ENCODE measurements at regions not wholly inside any gene's neighbourhood (a gene's known extent, or its start where the extent isn't known, plus 50 kb on each side); places are given as distances from the start of the nearest gene placed in this dataset.

GRCh38 chr2:196420143-196420542 is 219.4 kb upstream of the CCDC150 start:
- no peak overlapping the region for H3K4me3 Mint-ChIP-seq (ENCODE audit: unreplicated experiment)
- no peak for TF ChIP-seq CTCF (IDR thresholded peaks at IDR 0.05; ENCODE audit: unreplicated experiment)
- DNase-seq (ENCODE audit: unreplicated experiment): no peak
- intact Hi-C loops (cut with micrococcal nuclease): no loop called here
- H3K4me1 Mint-ChIP-seq (ENCODE audit: insufficient read depth, unreplicated experiment): no peaks in the 10 kb centered on the region
- no peak overlapping the region for H3K27ac Mint-ChIP-seq (ENCODE audit: low read depth, unreplicated experiment)
- H3K36me3 Mint-ChIP-seq (ENCODE audit: insufficient read depth, unreplicated experiment): peaks cover 2% of the 10 kb centered on the region
- H3K27me3 Mint-ChIP-seq (ENCODE audit: insufficient read depth, unreplicated experiment): no peaks in the 10 kb centered on the region
- CTCF ChIA-PET: no interaction called here
- no TSS peak for BruUV-seq (replicated peaks)
- POLR2A ChIA-PET: no interaction called here
- H3K9me3 Mint-ChIP-seq (ENCODE audit: unreplicated experiment): no peaks in the 10 kb centered on the region

GRCh38 chr2:196421880-196422279 is 217.6 kb upstream of the CCDC150 start:
- peaks cover 7% of the 10 kb centered on the region for H3K36me3 Mint-ChIP-seq (ENCODE audit: insufficient read depth, unreplicated experiment)
- no peak for TF ChIP-seq CTCF (IDR thresholded peaks at IDR 0.05; ENCODE audit: unreplicated experiment)
- DNase-seq (ENCODE audit: unreplicated experiment): no peak
- H3K4me3 Mint-ChIP-seq (ENCODE audit: unreplicated experiment): no peak overlapping the region
- H3K27me3 Mint-ChIP-seq (ENCODE audit: insufficient read depth, unreplicated experiment): no peaks in the 10 kb centered on the region
- H3K9me3 Mint-ChIP-seq (ENCODE audit: unreplicated experiment): no peaks in the 10 kb centered on the region
- ChIA-PET CTCF (interaction anchor here (0.8 to 1.2 kb wide), 5 partner anchors 9 to 354 kb away, joined by 3 to 5 read pairs (median 3); partner anchors contain the start of gene DNAH7), POLR2A (interaction anchor here (1.3 kb wide), 1 partner anchor 16 kb away, joined by 3 read pairs; no protein-coding TSS in a partner anchor)
- no peak overlapping the region for H3K27ac Mint-ChIP-seq (ENCODE audit: low read depth, unreplicated experiment)
- no peaks in the 10 kb centered on the region for H3K4me1 Mint-ChIP-seq (ENCODE audit: insufficient read depth, unreplicated experiment)
- intact Hi-C loops (cut with micrococcal nuclease): no loop called here
- no TSS peak for BruUV-seq (replicated peaks)

- intact Hi-C loops (cut with micrococcal nuclease): no loop called here
- ChIA-PET POLR2A (interaction anchor here (1.3 kb wide), 1 partner anchor 16 kb away, joined by 3 read pairs; no protein-coding TSS in a partner anchor), CTCF (interaction anchor here (0.9 to 1.2 kb wide), 5 partner anchors 9 to 354 kb away, joined by 3 to 5 read pairs (median 3); partner anchors contain the start of gene DNAH7)
- H3K4me3 Mint-ChIP-seq (ENCODE audit: unreplicated experiment): no peak overlapping the region
- H3K27ac Mint-ChIP-seq (ENCODE audit: low read depth, unreplicated experiment): no peak overlapping the region
- TF ChIP-seq CTCF (IDR thresholded peaks at IDR 0.05; ENCODE audit: unreplicated experiment): no peak
- no peak for DNase-seq (ENCODE audit: unreplicated experiment)
- H3K36me3 Mint-ChIP-seq (ENCODE audit: insufficient read depth, unreplicated experiment): peaks cover 7% of the 10 kb centered on the region
- H3K9me3 Mint-ChIP-seq (ENCODE audit: unreplicated experiment): no peaks in the 10 kb centered on the region
- no TSS peak for BruUV-seq (replicated peaks)
- no peaks in the 10 kb centered on the region for H3K4me1 Mint-ChIP-seq (ENCODE audit: insufficient read depth, unreplicated experiment)
- no peaks in the 10 kb centered on the region for H3K27me3 Mint-ChIP-seq (ENCODE audit: insufficient read depth, unreplicated experiment)
Measured at GRCh38 chr2:196422361-196422760, 217.2 kb upstream of the CCDC150 start.

- H3K4me1 Mint-ChIP-seq (ENCODE audit: insufficient read depth, unreplicated experiment): peaks cover 6% of the 10 kb centered on the region
- peaks cover 7% of the 10 kb centered on the region for H3K36me3 Mint-ChIP-seq (ENCODE audit: insufficient read depth, unreplicated experiment)
- TF ChIP-seq CTCF (IDR thresholded peaks at IDR 0.05; ENCODE audit: unreplicated experiment): no peak
- no peak for DNase-seq (ENCODE audit: unreplicated experiment)
- no peaks in the 10 kb centered on the region for H3K9me3 Mint-ChIP-seq (ENCODE audit: unreplicated experiment)
- no peak overlapping the region for H3K4me3 Mint-ChIP-seq (ENCODE audit: unreplicated experiment)
- POLR2A ChIA-PET: no interaction called here
- BruUV-seq (replicated peaks): no TSS peak
- H3K27me3 Mint-ChIP-seq (ENCODE audit: insufficient read depth, unreplicated experiment): no peaks in the 10 kb centered on the region
- CTCF ChIA-PET: no interaction called here
- H3K27ac Mint-ChIP-seq (ENCODE audit: low read depth, unreplicated experiment): no peak overlapping the region
- intact Hi-C loops (cut with micrococcal nuclease): no loop called here
Measured at GRCh38 chr2:196426122-196426521, 213.4 kb upstream of the CCDC150 start.
